IgD-negative memory B cell (primary cell): ENCODE measurements at regions not wholly inside any gene's neighbourhood (a gene's known extent, or its start where the extent isn't known, plus 50 kb on each side); places are given as distances from the start of the nearest gene placed in this dataset.

Experiments
- H3K27ac Mint-ChIP-seq, 3 donors: one replicate each; pipeline ENCODE4 v1.8.0; 2020 to 2022; ENCODE audit warnings: mild to moderate bottlenecking in 3 of 3, mixed read lengths in 3 of 3, moderate library complexity in 1 of 3
- H3K27me3 Mint-ChIP-seq: one replicate; pipeline ENCODE4 v1.8.0; 2021; ENCODE audit warnings: mixed read lengths
- H3K36me3 Mint-ChIP-seq: one replicate; pipeline ENCODE4 v1.8.0; 2020; ENCODE audit warnings: mild to moderate bottlenecking, mixed read lengths
- H3K4me1 Mint-ChIP-seq, 3 donors: one replicate each; pipeline ENCODE4 v1.8.0; 2020 to 2022; ENCODE audit warnings: mixed read lengths in 3 of 3, mild to moderate bottlenecking in 1 of 3
- H3K4me3 Mint-ChIP-seq, 4 donors: one replicate each; pipeline ENCODE4 v1.8.0; 2020 to 2022; ENCODE audit warnings: mild to moderate bottlenecking in 4 of 4, mixed read lengths in 4 of 4, moderate library complexity in 3 of 4
- H3K9me3 Mint-ChIP-seq, 3 donors: one replicate each; pipeline ENCODE4 v1.8.0; 2020 to 2021; ENCODE audit warnings: mixed read lengths in 3 of 3, mild to moderate bottlenecking in 1 of 3

DNA sequence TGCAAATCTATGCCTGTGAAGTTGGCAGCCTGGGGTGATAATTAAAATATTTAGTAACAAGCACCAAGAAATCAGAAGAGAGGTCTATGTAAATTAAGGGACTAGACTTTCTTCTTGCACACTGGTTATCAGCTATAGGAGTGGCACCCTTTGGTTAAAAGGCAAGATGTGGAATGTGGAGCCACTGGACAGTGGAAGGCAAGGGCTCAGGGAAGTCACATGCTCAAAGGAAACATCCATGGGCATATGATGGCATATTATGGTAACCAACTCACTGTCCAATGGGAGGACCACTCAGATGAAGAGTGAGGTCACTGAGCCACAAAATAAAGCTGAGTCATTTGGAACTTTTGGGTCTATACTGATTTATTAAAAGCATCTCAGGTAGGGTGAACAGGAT is 165.6 kb upstream of the PRICKLE2 start:
- Mint-ChIP-seq H3K36me3 (peaks cover 2% of the 10 kb centered on the region), H3K9me3 (no peaks in the 10 kb centered on the region), H3K4me1 (peaks cover 0 to 4% (median 0%) of the 10 kb centered on the region in 3 donors), H3K4me3 (no peak overlapping the region), H3K27me3 (no peaks in the 10 kb centered on the region), H3K27ac (peak overlapping the region in 1 of 3 donors; percentile 7)

- H3K36me3 Mint-ChIP-seq = peaks cover 2% of the 10 kb centered on the region
- H3K4me1 Mint-ChIP-seq = no peaks in the 10 kb centered on the region
- H3K4me3 Mint-ChIP-seq = no peak overlapping the region
- peaks cover 2% of the 10 kb centered on the region for H3K27me3 Mint-ChIP-seq
- H3K9me3 Mint-ChIP-seq = no peaks in the 10 kb centered on the region
- H3K27ac Mint-ChIP-seq = no peak overlapping the region
Measured at GRCh38 chr3:64388886-64389285, 163.6 kb upstream of the PRICKLE2 start.

DNA sequence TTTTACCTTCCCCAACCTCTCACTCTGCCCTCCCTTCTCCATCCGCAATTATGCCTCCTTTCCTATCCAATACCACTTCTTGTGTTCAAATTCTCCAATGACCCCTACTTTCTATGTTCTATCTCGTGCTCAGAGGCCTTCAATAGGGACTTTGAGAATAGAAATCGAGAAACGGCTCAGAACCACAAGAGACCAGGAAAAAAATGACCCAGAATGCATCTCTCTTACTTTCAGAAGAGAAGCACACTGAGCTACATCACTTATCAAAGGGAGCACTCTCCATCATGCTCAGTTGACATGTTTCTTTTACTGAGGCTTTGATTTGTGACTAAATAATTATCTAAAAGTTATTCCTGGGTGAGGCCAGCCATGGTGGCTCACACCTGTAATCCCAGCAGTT is 162.4 kb upstream of the PRICKLE2 start:
- Mint-ChIP-seq H3K36me3 (peaks cover 2% of the 10 kb centered on the region), H3K27me3 (peaks cover 2% of the 10 kb centered on the region), H3K27ac (no peak overlapping the region), H3K4me1 (no peaks in the 10 kb centered on the region), H3K4me3 (no peak overlapping the region), H3K9me3 (no peaks in the 10 kb centered on the region)

GRCh38 chr3:64385277-64385676 is 160.0 kb upstream of the PRICKLE2 start:
- H3K27me3 Mint-ChIP-seq = peaks cover 2% of the 10 kb centered on the region
- H3K9me3 Mint-ChIP-seq = no peaks in the 10 kb centered on the region
- H3K4me1 Mint-ChIP-seq = no peaks in the 10 kb centered on the region
- no peak overlapping the region for H3K27ac Mint-ChIP-seq
- no peak overlapping the region for H3K4me3 Mint-ChIP-seq
- H3K36me3 Mint-ChIP-seq = peaks cover 5% of the 10 kb centered on the region

GRCh38 chr3:64384561-64384960 is 159.3 kb upstream of the PRICKLE2 start:
- Mint-ChIP-seq H3K9me3 (no peaks in the 10 kb centered on the region), H3K27ac (no peak overlapping the region), H3K4me3 (no peak overlapping the region), H3K27me3 (peaks cover 4% of the 10 kb centered on the region), H3K4me1 (no peaks in the 10 kb centered on the region), H3K36me3 (peaks cover 5% of the 10 kb centered on the region)

DNA sequence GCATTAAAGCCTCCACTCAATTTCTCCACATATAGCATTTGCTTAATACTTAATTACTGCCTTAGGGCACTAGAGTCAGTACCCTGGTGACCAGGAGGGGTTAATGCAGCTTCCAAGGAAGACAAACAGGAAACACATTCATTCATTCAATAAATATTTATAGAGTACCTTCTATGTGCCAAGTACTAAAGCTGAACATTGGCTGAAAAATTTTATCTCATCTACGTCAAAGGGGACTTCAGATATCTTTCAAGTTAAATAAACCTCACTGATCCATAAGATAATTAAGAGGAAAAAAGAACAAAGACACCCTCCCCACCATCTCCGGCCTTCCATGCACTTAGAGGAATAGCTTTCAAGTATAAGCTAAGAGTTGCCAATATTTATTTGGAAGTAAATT is 156.9 kb upstream of the PRICKLE2 start:
- Mint-ChIP-seq H3K4me1 (no peaks in the 10 kb centered on the region), H3K27ac (no peak overlapping the region), H3K4me3 (no peak overlapping the region), H3K9me3 (no peaks in the 10 kb centered on the region), H3K36me3 (peaks cover 3% of the 10 kb centered on the region), H3K27me3 (peaks cover 6% of the 10 kb centered on the region)

DNA sequence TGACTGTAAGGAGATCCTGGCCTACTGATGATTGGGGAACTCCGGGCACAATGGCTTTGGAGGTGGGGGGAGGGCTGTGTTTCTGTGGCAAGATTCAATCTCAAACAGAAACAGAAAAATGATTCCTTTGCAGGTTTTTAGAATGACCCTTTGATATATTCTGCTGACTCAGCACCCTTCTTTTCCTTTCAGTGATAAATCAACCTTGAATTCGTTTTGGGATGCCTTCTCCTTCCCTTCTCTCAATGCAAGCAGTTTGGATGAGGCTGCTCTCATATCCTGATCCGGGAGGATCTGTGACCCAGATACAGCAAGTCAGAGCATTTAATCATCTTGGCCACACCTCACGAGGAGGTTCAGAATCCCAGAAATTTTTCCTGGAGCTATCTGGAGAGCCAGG is 156.1 kb upstream of the PRICKLE2 start:
- H3K27ac Mint-ChIP-seq = no peak overlapping the region
- H3K27me3 Mint-ChIP-seq = peaks cover 8% of the 10 kb centered on the region
- H3K4me1 Mint-ChIP-seq = no peaks in the 10 kb centered on the region
- no peak overlapping the region for H3K4me3 Mint-ChIP-seq
- peaks cover 3% of the 10 kb centered on the region for H3K36me3 Mint-ChIP-seq
- H3K9me3 Mint-ChIP-seq = no peaks in the 10 kb centered on the region

GRCh38 chr3:64380546-64380945 is 155.3 kb upstream of the PRICKLE2 start:
- no peak overlapping the region for H3K27ac Mint-ChIP-seq
- H3K27me3 Mint-ChIP-seq = peaks cover 8% of the 10 kb centered on the region
- H3K36me3 Mint-ChIP-seq = peaks cover 3% of the 10 kb centered on the region
- H3K4me1 Mint-ChIP-seq = no peaks in the 10 kb centered on the region
- H3K9me3 Mint-ChIP-seq = peaks cover 0 to 6% (median 0%) of the 10 kb centered on the region in 3 donors
- H3K4me3 Mint-ChIP-seq = no peak overlapping the region

GRCh38 chr3:64379221-64379620 is 154.0 kb upstream of the PRICKLE2 start:
- Mint-ChIP-seq H3K27me3 (peaks cover 7% of the 10 kb centered on the region), H3K4me3 (no peak overlapping the region), H3K36me3 (peaks cover 3% of the 10 kb centered on the region), H3K27ac (no peak overlapping the region), H3K9me3 (peaks cover 0 to 6% (median 0%) of the 10 kb centered on the region in 3 donors), H3K4me1 (no peaks in the 10 kb centered on the region)

GRCh38 chr3:64377942-64378341 is 152.7 kb upstream of the PRICKLE2 start:
- Mint-ChIP-seq H3K9me3 (peaks cover 0 to 6% (median 0%) of the 10 kb centered on the region in 3 donors), H3K36me3 (peaks cover 3% of the 10 kb centered on the region), H3K4me1 (no peaks in the 10 kb centered on the region), H3K4me3 (no peak overlapping the region), H3K27ac (no peak overlapping the region), H3K27me3 (peaks cover 7% of the 10 kb centered on the region)

- H3K4me1 Mint-ChIP-seq = no peaks in the 10 kb centered on the region
- no peak overlapping the region for H3K4me3 Mint-ChIP-seq
- peaks cover 7% of the 10 kb centered on the region for H3K27me3 Mint-ChIP-seq
- no peak overlapping the region for H3K27ac Mint-ChIP-seq
- no peaks in the 10 kb centered on the region for H3K36me3 Mint-ChIP-seq
- peaks cover 0 to 6% (median 0%) of the 10 kb centered on the region in 3 donors for H3K9me3 Mint-ChIP-seq
Measured at GRCh38 chr3:64375737-64376136, 150.5 kb upstream of the PRICKLE2 start.

GRCh38 chr3:64369390-64369789 is 144.1 kb upstream of the PRICKLE2 start:
- Mint-ChIP-seq H3K27ac (no peak overlapping the region), H3K4me3 (no peak overlapping the region), H3K27me3 (peaks cover 8% of the 10 kb centered on the region), H3K4me1 (no peaks in the 10 kb centered on the region), H3K36me3 (no peaks in the 10 kb centered on the region), H3K9me3 (no peaks in the 10 kb centered on the region)

DNA sequence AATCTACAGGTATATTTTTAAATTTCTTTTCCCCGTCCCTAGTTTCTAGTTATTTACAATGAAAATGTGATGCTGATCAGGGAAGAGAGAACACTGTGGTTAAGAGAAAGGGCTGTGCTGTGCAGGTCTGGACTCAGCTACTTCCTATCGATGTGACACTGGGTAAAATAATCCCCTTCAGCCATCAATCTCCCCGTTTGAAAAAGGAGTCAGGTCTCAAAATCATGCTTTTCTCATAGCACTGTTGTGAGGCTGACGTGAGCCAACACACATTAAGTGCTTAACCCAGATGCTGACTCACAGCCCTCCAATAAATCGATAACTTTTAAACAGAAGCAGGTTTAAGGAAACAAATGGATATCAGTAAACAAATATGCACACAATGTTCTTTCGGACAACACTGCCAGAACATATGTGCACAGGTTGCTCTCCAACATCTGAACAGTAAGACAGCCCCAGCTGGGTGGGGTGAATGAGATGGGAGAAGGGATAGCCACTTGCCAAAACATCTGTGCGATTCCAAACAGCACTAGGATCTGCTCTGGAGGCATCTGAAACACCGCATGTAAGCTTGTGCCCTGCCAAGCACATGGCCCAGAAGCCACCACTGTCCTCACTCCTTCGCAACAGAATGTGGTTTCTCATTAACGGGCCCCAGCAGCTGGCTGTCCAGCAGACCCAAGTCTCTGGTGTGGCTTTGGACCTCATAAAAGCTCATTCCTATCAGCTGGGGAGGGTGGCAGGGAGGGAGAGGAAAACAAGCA is 143.2 kb upstream of the PRICKLE2 start:
- H3K9me3 Mint-ChIP-seq = no peaks in the 10 kb centered on the region
- H3K27me3 Mint-ChIP-seq = peaks cover 10% of the 10 kb centered on the region
- no peaks in the 10 kb centered on the region for H3K36me3 Mint-ChIP-seq
- H3K4me1 Mint-ChIP-seq = no peaks in the 10 kb centered on the region
- H3K27ac Mint-ChIP-seq = no peak overlapping the region
- no peak overlapping the region for H3K4me3 Mint-ChIP-seq

DNA sequence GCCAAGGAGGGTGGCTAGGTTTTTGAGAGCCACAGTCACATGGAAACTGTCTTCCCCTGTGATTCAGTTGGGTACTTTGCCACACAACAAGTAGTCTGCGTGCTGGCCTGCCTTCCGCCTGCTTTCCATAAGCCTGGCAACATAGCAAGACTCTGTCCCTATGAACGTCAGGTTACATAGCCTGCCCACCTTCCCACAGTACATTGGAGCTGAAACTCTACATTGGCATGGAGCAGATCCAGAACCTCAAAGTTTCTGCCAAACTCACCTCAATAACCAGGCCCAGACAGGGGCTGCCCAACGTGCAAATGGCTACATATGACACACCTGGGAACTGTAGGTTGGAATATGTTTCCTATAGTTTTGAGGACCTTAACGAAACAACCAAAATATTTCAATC is 140.6 kb upstream of the PRICKLE2 start:
- Mint-ChIP-seq H3K36me3 (no peaks in the 10 kb centered on the region), H3K9me3 (no peaks in the 10 kb centered on the region), H3K4me3 (no peak overlapping the region), H3K27ac (peak overlapping the region in 1 of 3 donors; percentile 55), H3K4me1 (no peaks in the 10 kb centered on the region), H3K27me3 (peaks cover 13% of the 10 kb centered on the region)

GRCh38 chr3:64363842-64364241 is 138.6 kb upstream of the PRICKLE2 start:
- Mint-ChIP-seq H3K36me3 (no peaks in the 10 kb centered on the region), H3K27me3 (peaks cover 10% of the 10 kb centered on the region), H3K9me3 (no peaks in the 10 kb centered on the region), H3K4me1 (no peaks in the 10 kb centered on the region), H3K27ac (no peak overlapping the region), H3K4me3 (no peak overlapping the region)

DNA sequence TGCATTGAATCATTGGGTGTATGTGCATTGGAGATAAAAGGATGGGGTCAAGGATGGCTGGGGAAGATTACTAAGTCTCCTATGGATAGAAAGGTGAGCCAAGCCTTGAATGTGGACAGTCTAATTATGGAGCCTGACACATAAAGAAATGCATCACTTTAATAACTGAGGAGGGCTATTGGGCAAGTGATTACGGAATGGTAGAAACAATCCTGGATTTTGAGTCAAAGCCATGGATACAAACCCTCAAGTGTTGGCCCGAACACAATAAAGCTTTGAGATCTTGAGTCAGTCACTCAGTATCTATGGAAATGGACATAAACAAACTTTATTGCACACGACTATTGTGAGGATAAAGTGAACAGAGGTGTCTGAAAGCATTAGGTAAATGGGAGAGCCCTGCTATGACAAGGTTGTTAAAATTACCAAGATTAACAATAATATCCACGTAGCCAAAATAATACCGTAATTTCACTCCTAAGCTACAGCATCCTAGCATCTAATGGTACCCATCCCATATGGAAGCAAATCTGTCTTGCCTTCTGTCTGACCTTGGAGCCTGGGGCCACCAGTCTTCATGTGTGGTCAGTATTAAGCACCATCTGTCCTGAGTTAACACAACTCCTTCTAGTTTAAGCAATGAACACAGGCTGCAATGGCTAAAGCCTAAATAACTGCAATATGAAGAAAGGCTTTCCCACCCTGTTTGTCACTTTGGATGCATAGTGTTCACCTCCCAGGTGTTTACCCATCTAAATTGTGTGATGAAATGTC is 136.9 kb upstream of the PRICKLE2 start:
- Mint-ChIP-seq H3K4me3 (no peak overlapping the region), H3K27me3 (peaks cover 11% of the 10 kb centered on the region), H3K9me3 (no peaks in the 10 kb centered on the region), H3K4me1 (no peaks in the 10 kb centered on the region), H3K36me3 (no peaks in the 10 kb centered on the region), H3K27ac (no peak overlapping the region)
